Neuronal stem cell (in vitro differentiated cells): ENCODE measurements at regions not wholly inside any gene's neighbourhood (a gene's known extent, or its start where the extent isn't known, plus 50 kb on each side); places are given as distances from the start of the nearest gene placed in this dataset.
"Not testable (repeated sequence)": the region's sequence is repeated elsewhere in the genome, so short reads cannot be mapped to it uniquely, and the experiment has no call there.

Experiments
- DNase-seq: peaks from one replicate; pipeline ENCODE4 v3.0.0-alpha.2; 2013; ENCODE audit warnings: low spot score
- H2AFZ ChIP-seq: one replicate; pipeline ENCODE4 v1.6.1; 2013; ENCODE audit warnings: mild to moderate bottlenecking, low read length, inconsistent platforms
- H2AK5ac ChIP-seq: 2 replicates; pipeline ENCODE4 v1.6.1; 2013; ENCODE audit warnings: low read depth, mild to moderate bottlenecking, inconsistent platforms, low read length, moderate library complexity, mixed read lengths
- H2BK120ac ChIP-seq: 2 replicates; pipeline ENCODE4 v1.6.1; 2013; ENCODE audit warnings: low read depth, mild to moderate bottlenecking, inconsistent platforms, low read length, moderate library complexity, mixed read lengths
- H2BK12ac ChIP-seq: one replicate; pipeline ENCODE4 v1.6.1; 2013; ENCODE audit warnings: low read length, inconsistent platforms
- H2BK15ac ChIP-seq: 2 replicates; pipeline ENCODE4 v1.6.1; 2013; ENCODE audit warnings: mild to moderate bottlenecking, low read length, inconsistent platforms, mixed read lengths
- H2BK5ac ChIP-seq: one replicate; pipeline ENCODE4 v1.6.1; 2013; ENCODE audit warnings: inconsistent platforms, mild to moderate bottlenecking, low read length, moderate library complexity
- H3K14ac ChIP-seq: one replicate; pipeline ENCODE4 v1.6.1; 2013; ENCODE audit warnings: low read length, inconsistent platforms
- H3K18ac ChIP-seq: 2 replicates; pipeline ENCODE4 v1.6.1; 2013; ENCODE audit warnings: low read length, inconsistent platforms
- H3K23ac ChIP-seq: 2 replicates; pipeline ENCODE4 v1.6.1; 2013; ENCODE audit warnings: low read depth, mild to moderate bottlenecking, mixed read lengths, low read length, inconsistent platforms; ENCODE audit not compliant: poor library complexity
- H3K27ac ChIP-seq: replicated peaks from 3 replicates; pipeline ENCODE4 v1.5.1; 2013; ENCODE audit warnings: low read length, inconsistent platforms
- H3K27me3 ChIP-seq, 3 experiments: 2 replicates each; pipeline ENCODE4 v1.6.1; 2013; ENCODE audit warnings: low read length in 3 of 3, mild to moderate bottlenecking in 2 of 3, inconsistent platforms in 1 of 3, low read depth in 1 of 3, mixed read lengths in 1 of 3, moderate library complexity in 1 of 3; ENCODE audit not compliant: control insufficient read depth in 3 of 3, insufficient read depth in 3 of 3
- H3K36me3 ChIP-seq, 2 donors: replicated peaks in 1 of 2; 2 replicates each; pipeline ENCODE4 v1.6.1; 2013; ENCODE audit warnings: low read length in 2 of 2; ENCODE audit not compliant: control insufficient read depth in 2 of 2, insufficient read depth in 2 of 2
- H3K4ac ChIP-seq: 2 replicates; pipeline ENCODE4 v1.6.1; 2013; ENCODE audit warnings: inconsistent platforms, mild to moderate bottlenecking, low read length, moderate library complexity
- H3K4me1 ChIP-seq, 2 donors: 1 replicate in 1 of 2; 2 replicates in 1 of 2; pipeline ENCODE4 v1.6.1; 2013; ENCODE audit warnings: low read length in 2 of 2, low read depth in 1 of 2; ENCODE audit not compliant: control insufficient read depth in 2 of 2, insufficient read depth in 1 of 2
- H3K4me2 ChIP-seq: one replicate; pipeline ENCODE4 v1.6.1; 2013; ENCODE audit warnings: mild to moderate bottlenecking, low read length, inconsistent platforms; ENCODE audit not compliant: insufficient read depth, poor library complexity, severe bottlenecking
- H3K4me3 ChIP-seq, 2 donors: 2 replicates each; pipeline ENCODE4 v1.5.1; 2013; ENCODE audit warnings: low read length in 2 of 2, mild to moderate bottlenecking in 2 of 2, inconsistent platforms in 1 of 2, moderate library complexity in 1 of 2
- H3K79me1 ChIP-seq: one replicate; pipeline ENCODE4 v1.6.1; 2013; ENCODE audit warnings: low read depth, mild to moderate bottlenecking, inconsistent platforms, low read length, moderate library complexity
- H3K9ac ChIP-seq: one replicate; pipeline ENCODE4 v1.6.1; 2013; ENCODE audit warnings: mild to moderate bottlenecking, low read depth, low read length, inconsistent platforms; ENCODE audit not compliant: poor library complexity
- H3K9me3 ChIP-seq, 2 donors: replicated peaks in 1 of 2; 2 replicates each; pipeline versions ENCODE3 to v1.6.1; 2013; ENCODE audit warnings: low read length in 2 of 2, mild to moderate bottlenecking in 2 of 2, inconsistent platforms in 1 of 2, low read depth in 1 of 2, mixed read lengths in 1 of 2, moderate library complexity in 1 of 2; ENCODE audit not compliant: control insufficient read depth in 2 of 2, insufficient read depth in 1 of 2
- H4K8ac ChIP-seq: one replicate; pipeline ENCODE4 v1.6.1; 2013; ENCODE audit warnings: low read depth, mild to moderate bottlenecking, inconsistent platforms, low read length, moderate library complexity
- H4K91ac ChIP-seq: one replicate; pipeline ENCODE4 v1.6.1; 2013; ENCODE audit warnings: low read length, low read depth, mild to moderate bottlenecking, inconsistent platforms; ENCODE audit not compliant: poor library complexity
- WGBS, 2 donors: extraction: QIAGEN DNeasy Blood & Tissue Kit; methylation state at CpG; one replicate each; pipeline ENCODE4 v1.1.7; 2013; ENCODE audit warnings: missing lambda C conversion rate in 2 of 2, mixed read lengths in 1 of 2; ENCODE audit not compliant: insufficient read length in 2 of 2, insufficient replicate concordance in 1 of 2; ENCODE audit errors: extremely low coverage in 2 of 2; 5-methylcytosine and 5-hydroxymethylcytosine counted together

DNA sequence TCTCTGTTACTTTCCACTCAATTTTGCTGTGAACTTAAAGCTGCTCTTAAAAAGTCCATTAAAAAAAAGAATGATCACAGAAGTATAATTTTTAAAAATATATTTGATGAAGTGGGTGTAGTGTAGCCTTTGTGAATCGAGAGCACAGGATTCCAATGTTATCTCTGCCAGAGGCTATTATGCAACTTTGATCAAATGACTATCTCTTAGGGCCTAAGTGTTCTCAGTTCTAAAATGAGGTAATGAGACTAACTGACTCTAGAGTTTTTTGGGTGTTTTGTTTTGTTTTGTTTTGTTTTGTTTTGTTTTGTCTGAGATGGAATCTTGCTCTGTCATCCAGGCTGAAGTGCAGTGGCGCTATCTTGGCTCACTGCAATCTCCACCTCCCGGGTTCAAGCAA lies 147.5 kb downstream of the FAM72C start:
- not testable (repeated sequence) for H3K27ac ChIP-seq, DNase-seq, H2BK15ac ChIP-seq, H3K27me3 ChIP-seq, H2BK12ac ChIP-seq, H3K18ac ChIP-seq, H4K8ac ChIP-seq, H2BK120ac ChIP-seq, H3K4me3 ChIP-seq, H3K9ac ChIP-seq, H4K91ac ChIP-seq, H3K4ac ChIP-seq, H2AFZ ChIP-seq, H3K4me2 ChIP-seq, H3K23ac ChIP-seq, H3K9me3 ChIP-seq, H3K79me1 ChIP-seq, H2BK5ac ChIP-seq, H2AK5ac ChIP-seq, H3K14ac ChIP-seq, H3K36me3 ChIP-seq, H3K4me1 ChIP-seq
- no CpG with 5 or more reads among the region's 3 CpGs for WGBS, 2 donors

GRCh38 chr1:143820058-143820457 lies 151.7 kb downstream of the FAM72C start:
- H3K9ac ChIP-seq, H3K18ac ChIP-seq, H3K27me3 ChIP-seq, H3K4me1 ChIP-seq, H3K4me3 ChIP-seq, H3K36me3 ChIP-seq, H3K27ac ChIP-seq, H2BK5ac ChIP-seq, H4K91ac ChIP-seq, H2AFZ ChIP-seq, H2BK120ac ChIP-seq, H3K9me3 ChIP-seq, H2BK12ac ChIP-seq, H3K79me1 ChIP-seq, H3K4ac ChIP-seq, H3K23ac ChIP-seq, H3K14ac ChIP-seq, DNase-seq, H4K8ac ChIP-seq, H3K4me2 ChIP-seq, H2AK5ac ChIP-seq, H2BK15ac ChIP-seq: not testable (repeated sequence)
- WGBS, 2 donors = no CpG with 5 or more reads among the region's 4 CpGs

DNA sequence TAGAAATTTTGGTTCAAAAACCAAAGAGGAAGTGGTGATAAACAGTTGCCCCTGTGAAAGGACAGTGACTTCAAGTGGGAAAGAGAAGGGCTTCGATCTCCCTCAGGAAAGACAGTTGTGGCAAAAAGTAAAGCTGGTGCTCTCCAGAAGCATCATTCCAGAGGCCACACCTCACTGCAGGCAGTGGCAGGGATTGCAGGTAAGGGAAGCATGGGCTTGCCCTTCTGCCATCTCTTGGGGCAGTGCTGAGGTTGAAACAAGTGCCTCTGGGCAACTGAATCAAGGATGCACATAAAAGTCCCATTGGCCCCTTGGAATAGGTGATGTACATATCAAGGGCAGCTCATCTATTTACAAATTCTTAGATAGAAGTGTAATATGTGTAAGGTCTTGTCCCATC lies 155.4 kb downstream of the FAM72C start:
- H3K14ac ChIP-seq, H3K4me3 ChIP-seq, H2AFZ ChIP-seq, H2BK12ac ChIP-seq, H2AK5ac ChIP-seq, H3K9ac ChIP-seq, H3K9me3 ChIP-seq, H2BK15ac ChIP-seq, H3K4ac ChIP-seq, H3K18ac ChIP-seq, DNase-seq, H3K36me3 ChIP-seq, H4K91ac ChIP-seq, H4K8ac ChIP-seq, H3K4me1 ChIP-seq, H3K79me1 ChIP-seq, H2BK5ac ChIP-seq, H2BK120ac ChIP-seq, H3K27ac ChIP-seq, H3K4me2 ChIP-seq, H3K27me3 ChIP-seq, H3K23ac ChIP-seq: not testable (repeated sequence)
- WGBS, 2 donors = no CpG with 5 or more reads among the region's 1 CpG

- not testable (repeated sequence) for DNase-seq, H3K79me1 ChIP-seq, H3K4me1 ChIP-seq, H3K4me3 ChIP-seq, H2AK5ac ChIP-seq, H2AFZ ChIP-seq, H3K14ac ChIP-seq, H2BK5ac ChIP-seq, H2BK12ac ChIP-seq, H3K9ac ChIP-seq, H2BK15ac ChIP-seq, H3K27ac ChIP-seq, H3K18ac ChIP-seq, H4K91ac ChIP-seq, H3K27me3 ChIP-seq, H3K23ac ChIP-seq, H2BK120ac ChIP-seq, H3K4me2 ChIP-seq, H4K8ac ChIP-seq, H3K9me3 ChIP-seq, H3K4ac ChIP-seq, H3K36me3 ChIP-seq
- WGBS, 2 donors = no CpG with 5 or more reads among the region's 4 CpGs
Measured at GRCh38 chr1:143805374-143805773, 166.4 kb downstream of the FAM72C start.
